K562 (cell line): ENCODE measurements at regions not wholly inside any gene's neighbourhood (a gene's known extent, or its start where the extent isn't known, plus 50 kb on each side); places are given as distances from the start of the nearest gene placed in this dataset.
"Not testable (repeated sequence)": the region's sequence is repeated elsewhere in the genome, so short reads cannot be mapped to it uniquely, and the experiment has no call there.

Experiments
- CBX5 ChIP-seq: IDR thresholded peaks from 2 replicates; pipeline ENCODE4 v1.6.1; 2014; ENCODE audit warnings: low read depth, borderline replicate concordance
- NFE2L1 ChIP-seq: fragments of 450-650 bp; IDR thresholded peaks from 2 replicates; pipeline ENCODE4 v1.6.1; 2016; ENCODE audit warnings: missing genetic modification characterization, low read depth, mild to moderate bottlenecking, missing compliant biosample characterization, moderate library complexity, borderline replicate concordance
- SAP30 ChIP-seq: fragments of 200-600 bp; sonication (generic); IDR thresholded peaks from 2 replicates; pipeline ENCODE4 v1.6.1; 2012; ENCODE audit warnings: borderline replicate concordance, low read depth, mild to moderate bottlenecking, moderate library complexity, low read length, control low read depth, inconsistent platforms; ENCODE audit not compliant: insufficient read depth, poor library complexity, severe bottlenecking
- SMC3 ChIP-seq: conservative IDR thresholded peaks from 2 replicates; pipeline ENCODE4 v1.6.1; 2011; ENCODE audit warnings: low read depth, low read length, improper control_type of control experiment; ENCODE audit not compliant: insufficient read depth
- YY1 ChIP-seq, 3 experiments: IDR thresholded peaks; 2 replicates each; pipeline ENCODE4 v1.6.1; 2011; ENCODE audit warnings: low read length in 2 of 3, mild to moderate bottlenecking in 2 of 3, moderate library complexity in 2 of 3, borderline replicate concordance in 1 of 3, control low read depth in 1 of 3, low read depth in 1 of 3; ENCODE audit not compliant: insufficient read depth in 3 of 3, insufficient replicate concordance in 2 of 3, control insufficient read depth in 1 of 3, insufficient read length in 1 of 3; ENCODE audit errors: extremely low read depth in 1 of 3

DNA sequence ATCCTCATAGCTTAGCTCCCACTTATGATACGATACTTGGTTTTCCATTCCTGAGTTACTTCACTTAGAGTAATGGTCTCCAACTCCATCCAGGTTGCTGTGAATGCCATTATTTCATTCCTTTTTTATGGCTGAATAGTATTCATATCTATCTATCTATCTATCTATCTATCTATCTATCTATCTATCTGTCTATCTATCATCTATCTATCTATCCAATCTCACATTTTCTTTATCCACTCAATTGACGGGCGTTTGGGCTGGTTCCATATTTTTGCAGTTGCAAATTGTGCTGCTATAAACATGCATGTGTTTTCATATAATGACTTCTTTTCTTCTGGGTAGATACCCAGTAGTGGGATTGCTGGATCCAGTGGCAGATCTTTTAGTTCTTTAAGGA is 65.4 kb upstream of the NXPH1 start:
- TF ChIP-seq SAP30; YY1 (IDR thresholded peaks at IDR 0.05; ENCODE audit: borderline replicate concordance in 1 of 3, control insufficient read depth in 1 of 3, extremely low read depth in 1 of 3, insufficient read depth in 3 of 3, insufficient read length in 1 of 3, insufficient replicate concordance in 2 of 3, low read depth in 1 of 3, low read length in 2 of 3); CBX5; SMC3; NFE2L1: not testable (repeated sequence)
